Mammary epithelial cell (primary cell): ENCODE measurements at regions not wholly inside any gene's neighbourhood (a gene's known extent, or its start where the extent isn't known, plus 50 kb on each side); places are given as distances from the start of the nearest gene placed in this dataset.

Source experiments
- EZH2 ChIP-seq: IDR thresholded peaks from 2 replicates; pipeline ENCODE4 v1.6.1; 2012; ENCODE audit warnings: low read length, inconsistent platforms, borderline replicate concordance
- TF ChIP-seq, protein P1 (sequence below), 2 donors: IDR thresholded peaks in 1 of 2; conservative IDR thresholded peaks in 1 of 2; 2 replicates each; pipeline ENCODE4 v1.5.1; 2011 to 2012; ENCODE audit warnings: inconsistent platforms in 2 of 2, low read length in 2 of 2, mild to moderate bottlenecking in 2 of 2, control low read depth in 1 of 2, low read depth in 1 of 2; ENCODE audit not compliant: insufficient read depth in 1 of 2; ENCODE audit errors: extremely low read depth in 1 of 2

GRCh38 chr13:111577208-111577828 lies 256.9 kb downstream of the TEX29 start:
- TF ChIP-seq, protein P1, sequence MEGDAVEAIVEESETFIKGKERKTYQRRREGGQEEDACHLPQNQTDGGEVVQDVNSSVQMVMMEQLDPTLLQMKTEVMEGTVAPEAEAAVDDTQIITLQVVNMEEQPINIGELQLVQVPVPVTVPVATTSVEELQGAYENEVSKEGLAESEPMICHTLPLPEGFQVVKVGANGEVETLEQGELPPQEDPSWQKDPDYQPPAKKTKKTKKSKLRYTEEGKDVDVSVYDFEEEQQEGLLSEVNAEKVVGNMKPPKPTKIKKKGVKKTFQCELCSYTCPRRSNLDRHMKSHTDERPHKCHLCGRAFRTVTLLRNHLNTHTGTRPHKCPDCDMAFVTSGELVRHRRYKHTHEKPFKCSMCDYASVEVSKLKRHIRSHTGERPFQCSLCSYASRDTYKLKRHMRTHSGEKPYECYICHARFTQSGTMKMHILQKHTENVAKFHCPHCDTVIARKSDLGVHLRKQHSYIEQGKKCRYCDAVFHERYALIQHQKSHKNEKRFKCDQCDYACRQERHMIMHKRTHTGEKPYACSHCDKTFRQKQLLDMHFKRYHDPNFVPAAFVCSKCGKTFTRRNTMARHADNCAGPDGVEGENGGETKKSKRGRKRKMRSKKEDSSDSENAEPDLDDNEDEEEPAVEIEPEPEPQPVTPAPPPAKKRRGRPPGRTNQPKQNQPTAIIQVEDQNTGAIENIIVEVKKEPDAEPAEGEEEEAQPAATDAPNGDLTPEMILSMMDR (conservative IDR thresholded peaks at IDR 0.05 in 1 of 2, IDR thresholded peaks at IDR 0.05 in 1 of 2; ENCODE audit: extremely low read depth in 1 of 2, insufficient read depth in 1 of 2, low read depth in 1 of 2, low read length in 2 of 2): no peak
- no peak for TF ChIP-seq EZH2
